MCF 10A (cell line): ENCODE measurements at regions not wholly inside any gene's neighbourhood (a gene's known extent, or its start where the extent isn't known, plus 50 kb on each side); places are given as distances from the start of the nearest gene placed in this dataset.

Source experiments
- BruUV-seq: library from RNA; stranded (reverse); fragments of 400-500 nt; replicated peaks from 2 replicates; lab custom pipeline; 2021; lab: Mats Ljungman, UMichigan
- CTCF ChIA-PET: fragments of 300-600 bp; sonication (Branson Sonifier 250); formaldehyde crosslinking; extraction: SDS; loops from one replicate; lab custom pipeline; 2021; ENCODE audit warnings: antibody characterized with exemption, inconsistent platforms; lab: Yijun Ruan, JAX
- POLR2A ChIA-PET: fragments of 300-600, 350-650 bp; sonication (Branson Sonifier 250); formaldehyde crosslinking; extraction: SDS; loops from one replicate; lab custom pipeline; 2020; ENCODE audit warnings: antibody characterized with exemption, inconsistent platforms; lab: Yijun Ruan, JAX
- DNase-seq: peaks from one replicate; pipeline ENCODE4 v3.0.0-alpha.2; 2018; ENCODE audit not compliant: unreplicated experiment
- H3K27ac Mint-ChIP-seq: one replicate; pipeline ENCODE4 v1.8.0; 2022; ENCODE audit warnings: mild to moderate bottlenecking, low read depth, mixed read lengths; ENCODE audit not compliant: unreplicated experiment
- H3K27me3 Mint-ChIP-seq: one replicate; pipeline ENCODE4 v1.8.0; 2022; ENCODE audit warnings: mixed read lengths; ENCODE audit not compliant: insufficient read depth, unreplicated experiment
- H3K36me3 Mint-ChIP-seq: one replicate; pipeline ENCODE4 v1.8.0; 2022; ENCODE audit warnings: mild to moderate bottlenecking, moderate library complexity, mixed read lengths; ENCODE audit not compliant: insufficient read depth, unreplicated experiment
- H3K4me1 Mint-ChIP-seq: one replicate; pipeline ENCODE4 v1.8.0; 2022; ENCODE audit warnings: mixed read lengths; ENCODE audit not compliant: insufficient read depth, unreplicated experiment
- H3K4me3 Mint-ChIP-seq: one replicate; pipeline ENCODE4 v1.8.0; 2022; ENCODE audit warnings: mild to moderate bottlenecking, moderate library complexity, mixed read lengths; ENCODE audit not compliant: unreplicated experiment
- H3K9me3 Mint-ChIP-seq: one replicate; pipeline ENCODE4 v1.8.0; 2022; ENCODE audit warnings: mixed read lengths; ENCODE audit not compliant: unreplicated experiment
- CTCF ChIP-seq: fragments of 200-600 bp; IDR thresholded peaks from one replicate; pipeline ENCODE4 v1.8.0; 2022; ENCODE audit warnings: antibody characterized with exemption, mild to moderate bottlenecking; ENCODE audit not compliant: unreplicated experiment
- intact Hi-C: fragments of 100-400 bp; cut with micrococcal nuclease; formaldehyde crosslinking; loops from 2 replicates; pipeline ENCODE4 v1.14.1; 2022

DNA sequence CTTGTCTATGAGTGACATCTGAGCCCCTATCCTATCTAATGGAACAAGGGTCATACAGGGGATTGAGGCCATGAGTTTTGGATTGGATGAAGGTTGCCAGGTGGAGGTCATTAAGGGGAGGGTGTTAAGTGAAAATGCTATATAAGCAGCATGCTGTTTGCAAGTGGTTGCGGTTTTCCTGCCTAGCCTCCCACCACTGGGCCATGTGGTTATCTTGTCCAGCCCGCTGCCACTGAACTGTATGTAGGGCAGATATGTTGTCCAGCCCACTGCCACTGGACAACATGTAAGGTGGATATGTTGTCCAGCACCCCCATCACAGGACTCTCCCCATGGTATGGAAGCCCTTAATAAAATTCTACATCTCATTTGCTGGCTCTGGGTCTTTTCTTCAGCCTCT lies 200.0 kb downstream of the FGF10 start:
- Mint-ChIP-seq H3K27ac (no peak overlapping the region), H3K27me3 (no peaks in the 10 kb centered on the region), H3K4me1 (no peaks in the 10 kb centered on the region), H3K9me3 (peaks cover 6% of the 10 kb centered on the region), H3K36me3 (no peaks in the 10 kb centered on the region), H3K4me3 (no peak overlapping the region)
- POLR2A ChIA-PET = no interaction called here
- CTCF ChIA-PET = no interaction called here
- DNase-seq = no peak
- TF ChIP-seq CTCF = no peak
- BruUV-seq = no TSS peak
- intact Hi-C loops = no loop called here

GRCh38 chr5:44187973-44188372 lies 201.2 kb downstream of the FGF10 start:
- intact Hi-C loops = no loop called here
- ChIA-PET CTCF (interaction anchor here (0.5 kb wide), 1 partner anchor 163 kb away, joined by 4 read pairs; no protein-coding TSS in a partner anchor), POLR2A (no interaction called here)
- TF ChIP-seq CTCF = no peak
- H3K36me3 Mint-ChIP-seq = no peaks in the 10 kb centered on the region
- DNase-seq = no peak
- H3K27me3 Mint-ChIP-seq = no peaks in the 10 kb centered on the region
- H3K4me1 Mint-ChIP-seq = no peaks in the 10 kb centered on the region
- no peak overlapping the region for H3K27ac Mint-ChIP-seq
- BruUV-seq = no TSS peak
- no peak overlapping the region for H3K4me3 Mint-ChIP-seq
- H3K9me3 Mint-ChIP-seq = no peaks in the 10 kb centered on the region

GRCh38 chr5:44183753-44184152 lies 205.5 kb downstream of the FGF10 start:
- intact Hi-C loops = no loop called here
- BruUV-seq = no TSS peak
- ChIA-PET CTCF (no interaction called here), POLR2A (no interaction called here)
- Mint-ChIP-seq H3K27me3 (no peaks in the 10 kb centered on the region), H3K4me3 (no peak overlapping the region), H3K27ac (no peak overlapping the region), H3K9me3 (peaks cover 8% of the 10 kb centered on the region), H3K36me3 (no peaks in the 10 kb centered on the region), H3K4me1 (peaks cover under 1% of the 10 kb centered on the region)
- TF ChIP-seq CTCF = no peak
- DNase-seq = no peak

- intact Hi-C loops = no loop called here
- Mint-ChIP-seq H3K4me1 (peaks cover 5% of the 10 kb centered on the region), H3K27ac (no peak overlapping the region), H3K27me3 (no peaks in the 10 kb centered on the region), H3K36me3 (no peaks in the 10 kb centered on the region), H3K4me3 (no peak overlapping the region), H3K9me3 (peaks cover 8% of the 10 kb centered on the region)
- no peak for DNase-seq
- CTCF ChIA-PET = no interaction called here
- POLR2A ChIA-PET = no interaction called here
- no TSS peak for BruUV-seq
- no peak for TF ChIP-seq CTCF
Measured at GRCh38 chr5:44183312-44183711, 205.9 kb downstream of the FGF10 start.
